DLD1 (cell line): ENCODE measurements at regions not wholly inside any gene's neighbourhood (a gene's known extent, or its start where the extent isn't known, plus 50 kb on each side); places are given as distances from the start of the nearest gene placed in this dataset.

ENCODE experiments used
- in situ Hi-C: cut with HindIII; loops from 2 replicates; pipeline ENCODE4 v1.10.0; 2017; ENCODE audit warnings: low sequenced_read_pairs

DNA sequence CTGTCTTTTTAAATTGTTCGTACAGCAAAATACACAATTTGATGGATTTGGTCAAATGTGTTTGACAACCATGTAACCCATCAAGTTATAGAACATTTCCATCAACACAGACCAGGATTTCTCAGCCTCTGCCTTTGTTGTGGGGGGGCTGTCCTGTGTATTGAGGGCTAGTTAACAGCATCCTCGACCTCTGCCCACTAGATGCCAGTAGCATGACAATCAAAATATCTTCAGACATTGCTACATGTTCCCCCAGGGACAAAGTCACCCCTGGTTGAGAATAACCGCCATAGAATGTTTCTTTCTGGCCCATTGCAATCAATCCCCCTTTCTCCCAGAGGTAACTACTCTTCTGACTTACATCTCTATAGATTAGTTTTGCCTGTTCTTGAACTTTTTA is 310.1 kb upstream of the RGMA start:
- in situ Hi-C loops: no loop called here

DNA sequence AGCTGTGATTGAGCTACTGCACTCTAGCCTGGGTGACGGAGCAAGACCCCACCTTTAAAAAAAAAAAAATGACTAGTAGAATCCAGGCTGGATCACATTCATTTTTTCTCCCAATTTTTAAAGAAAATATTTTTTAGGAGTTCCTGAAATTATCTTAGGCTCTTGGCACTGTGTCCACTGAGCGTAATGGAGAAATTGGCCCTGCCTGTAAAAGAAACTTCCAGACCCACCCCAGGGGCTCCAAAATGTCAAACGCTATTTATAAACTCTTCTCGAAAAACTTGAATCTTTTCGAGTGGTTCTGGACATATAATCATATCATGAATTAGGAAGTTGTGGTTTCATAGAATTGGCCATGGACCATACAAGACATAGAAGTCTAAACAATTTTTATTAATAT is 300.2 kb upstream of the RGMA start:
- in situ Hi-C loops: no loop called here

DNA sequence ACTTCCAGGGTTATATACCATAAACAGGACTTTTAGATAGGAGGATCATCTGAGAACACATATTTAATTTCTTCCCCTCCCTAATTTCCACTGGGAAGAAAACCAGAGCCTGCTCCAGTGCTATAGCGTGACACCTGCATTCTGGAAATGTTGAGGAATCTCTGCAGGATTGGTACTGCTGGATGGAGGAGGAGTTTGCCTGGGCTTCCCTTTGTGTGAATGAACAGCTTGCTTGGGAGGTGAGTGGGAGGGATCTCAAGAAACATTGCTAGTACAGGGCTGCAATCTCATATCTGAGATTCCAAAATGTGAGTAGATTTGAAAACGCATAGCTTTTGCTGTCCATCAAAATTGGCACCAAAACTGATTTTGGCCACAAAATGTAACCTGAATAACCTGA is 295.9 kb upstream of the RGMA start:
- in situ Hi-C loops: no loop called here

DNA sequence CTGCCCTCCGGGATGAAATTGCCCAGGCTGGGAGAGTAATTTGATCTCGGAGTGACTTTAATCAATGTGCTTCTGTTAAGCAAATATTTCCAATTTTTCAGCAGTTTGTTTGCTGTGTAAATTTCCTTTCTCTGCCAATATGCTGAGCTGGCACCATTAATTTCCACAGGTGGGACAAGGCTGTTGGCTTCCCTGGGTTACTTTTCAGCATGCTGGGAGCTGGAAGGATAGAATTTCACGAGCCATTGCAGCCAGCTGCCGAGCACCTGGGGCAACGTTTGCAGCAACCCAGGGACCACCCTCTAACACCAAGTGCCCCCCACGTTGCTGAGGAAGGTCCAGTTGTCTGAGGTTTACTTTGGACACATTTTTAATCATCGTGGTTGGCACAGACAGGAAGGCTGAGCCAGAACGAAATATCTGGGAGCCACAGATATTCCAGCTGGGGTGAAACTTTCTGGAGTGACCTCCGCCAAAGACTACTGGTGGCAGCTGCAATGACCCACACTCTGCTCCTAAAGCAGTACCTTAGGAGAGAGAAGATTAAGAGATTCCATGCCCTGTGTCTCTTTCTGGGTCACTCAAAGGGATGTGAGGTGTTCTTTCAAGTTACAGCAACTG is 293.3 kb upstream of the RGMA start:
- in situ Hi-C loops: no loop called here

DNA sequence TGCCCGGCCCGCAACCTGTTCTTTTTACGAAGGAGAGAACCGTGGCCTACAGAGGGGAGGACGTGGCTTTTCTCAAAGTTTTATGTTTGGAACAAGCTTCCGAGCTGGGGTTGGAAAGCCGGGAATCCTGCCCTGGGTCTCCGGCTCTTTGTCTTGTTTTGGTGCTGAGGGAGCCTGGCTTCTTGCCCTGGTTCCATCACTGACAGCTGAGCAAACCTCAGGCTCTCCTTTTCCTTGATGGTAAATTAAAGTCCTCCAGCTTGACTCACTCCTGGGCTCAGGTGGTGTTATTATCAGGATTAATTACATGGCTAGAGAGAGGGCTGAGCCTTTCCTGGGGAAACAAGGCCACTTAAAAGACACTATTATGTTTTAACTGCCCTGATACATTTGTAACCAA is 289.5 kb upstream of the RGMA start:
- in situ Hi-C loops: no loop called here

DNA sequence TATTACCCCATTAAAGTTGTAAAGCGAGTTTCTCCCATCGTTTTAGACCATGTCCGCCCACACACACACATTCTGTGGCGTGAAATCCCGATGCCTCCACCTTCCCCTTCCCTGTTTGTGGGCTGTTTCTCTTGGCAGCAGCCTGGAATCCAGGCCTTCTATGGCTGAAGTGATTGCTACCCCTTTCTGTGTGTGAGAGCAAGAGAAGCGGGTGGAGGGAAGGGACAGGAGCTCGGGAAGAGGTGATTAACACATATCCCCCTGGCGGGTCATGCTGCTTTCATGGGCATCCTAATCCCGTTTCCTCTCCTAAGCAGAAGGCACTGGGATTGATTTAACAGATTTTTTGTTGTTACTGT is 283.8 kb upstream of the RGMA start:
- in situ Hi-C loops: no loop called here

DNA sequence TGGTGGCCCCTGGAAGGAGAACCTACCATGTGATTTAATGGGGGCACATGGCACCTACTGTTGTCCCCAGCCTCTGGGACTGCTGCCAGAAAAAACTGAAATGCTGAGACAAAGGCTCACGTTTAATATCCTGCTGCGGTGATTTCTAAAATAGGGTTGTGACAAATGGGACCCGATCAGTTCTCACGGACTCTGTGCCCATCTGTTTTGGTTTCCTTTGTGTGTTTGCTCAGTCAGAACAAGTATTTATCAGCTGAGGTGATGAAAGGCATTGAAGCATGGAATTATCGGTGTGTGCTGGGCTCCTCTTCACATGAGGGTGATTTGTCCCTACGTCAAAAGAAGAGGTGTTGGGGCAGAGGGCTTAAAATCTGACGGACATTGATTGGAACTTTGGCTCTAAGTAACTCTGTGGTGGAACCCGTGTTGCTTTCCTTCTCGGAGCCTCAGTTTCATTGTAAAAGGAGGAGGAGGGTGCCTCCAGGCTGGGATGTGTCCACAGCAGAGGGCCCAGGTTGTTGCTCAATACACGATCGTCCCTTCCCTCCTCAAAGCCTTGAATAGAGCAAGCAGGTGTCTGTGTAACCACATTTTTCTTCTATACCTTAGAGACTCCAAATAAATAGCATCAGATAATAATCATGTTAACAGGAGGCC is 283.3 kb upstream of the RGMA start:
- in situ Hi-C loops: no loop called here

DNA sequence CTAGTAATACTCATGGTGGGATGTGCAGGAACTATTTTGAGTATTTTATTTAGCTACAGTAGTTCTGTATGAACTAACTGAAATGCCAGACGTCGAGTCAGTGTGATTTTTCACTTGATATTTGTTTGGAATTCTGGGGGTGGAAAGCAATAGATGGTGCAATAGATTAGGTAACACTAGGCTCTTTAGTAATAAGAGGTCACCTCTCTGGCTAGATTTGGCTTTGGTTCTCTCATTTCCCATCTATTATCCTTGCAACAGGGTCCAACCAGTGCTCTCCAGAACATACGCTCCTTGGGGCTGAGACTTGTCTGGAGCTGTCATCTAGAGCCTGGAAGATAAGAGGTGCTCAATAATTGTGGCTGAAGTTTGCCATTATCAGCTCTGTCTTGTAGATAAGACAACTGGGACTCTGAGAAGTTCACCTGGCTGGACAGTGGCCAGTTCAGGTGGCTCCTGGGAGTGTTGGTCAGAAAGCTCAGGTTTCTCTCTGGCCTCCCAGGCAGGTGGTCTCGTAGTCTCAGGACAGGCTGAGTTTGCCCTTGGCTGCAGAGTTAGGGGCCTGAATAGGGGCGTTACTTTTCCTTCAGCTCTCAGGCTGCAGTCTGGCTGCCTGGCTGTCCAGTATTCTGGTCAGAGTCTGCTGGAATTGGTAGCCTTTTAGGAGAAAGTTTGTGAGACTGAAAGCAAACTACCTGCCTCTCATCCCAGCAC is 277.5 kb upstream of the RGMA start:
- in situ Hi-C loops: no loop called here

DNA sequence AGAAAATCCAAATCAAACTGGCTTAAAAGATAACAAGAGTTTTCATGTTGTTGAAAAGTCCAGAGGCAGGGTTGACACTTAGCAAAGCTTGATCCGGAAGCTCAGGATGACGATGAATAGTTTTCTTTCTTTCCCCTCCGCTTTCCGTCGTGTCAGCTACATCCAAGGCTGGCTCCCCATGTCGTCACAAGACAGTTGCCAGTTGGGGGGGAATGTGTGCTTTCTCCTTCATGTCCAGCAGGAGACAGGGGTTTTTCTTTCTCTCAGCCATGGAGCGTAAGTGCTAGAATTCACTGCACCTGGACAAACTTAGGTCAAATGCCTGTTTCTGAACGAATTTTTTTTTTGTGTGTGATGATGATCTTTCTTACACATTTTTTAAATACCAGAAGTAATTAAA is 273.8 kb upstream of the RGMA start:
- in situ Hi-C loops: no loop called here

DNA sequence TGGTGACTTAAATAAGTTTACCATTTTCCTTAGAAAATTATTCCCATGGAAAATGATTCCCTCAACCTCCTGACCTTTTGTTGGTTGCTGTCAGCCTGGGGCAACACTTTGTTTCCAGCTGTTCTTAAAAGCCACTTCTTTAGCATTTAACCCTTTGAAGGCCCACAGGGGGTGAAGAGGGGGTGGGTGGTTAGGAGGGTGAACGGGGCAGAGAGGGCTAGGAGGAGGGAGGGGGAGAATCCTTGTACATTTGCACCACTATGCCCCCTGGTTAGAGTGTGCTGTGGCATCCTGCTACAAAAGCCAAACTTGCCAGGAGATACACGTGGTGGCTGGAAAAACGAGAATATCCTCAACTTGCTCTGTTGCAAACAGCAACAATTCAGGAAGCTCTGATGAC is 273.2 kb upstream of the RGMA start:
- in situ Hi-C loops: no loop called here

DNA sequence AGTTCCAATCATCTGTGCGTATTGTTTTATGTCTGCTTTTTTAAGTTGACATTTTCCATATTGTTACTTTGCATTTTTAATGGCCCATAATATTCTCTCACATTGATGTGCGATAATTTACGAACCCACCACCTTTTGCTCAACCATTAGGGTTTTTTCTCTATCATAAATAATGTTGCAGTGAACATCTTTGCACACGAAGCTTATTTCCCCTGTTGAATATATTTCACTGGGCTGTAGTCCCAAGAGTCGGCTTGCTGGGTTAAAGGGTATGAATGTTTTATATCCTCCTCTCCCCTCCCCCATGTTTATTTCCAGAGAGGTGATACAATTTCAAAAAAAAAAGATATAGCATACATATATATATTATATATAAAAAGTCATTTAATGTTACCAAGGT is 272.7 kb upstream of the RGMA start:
- in situ Hi-C loops: no loop called here

DNA sequence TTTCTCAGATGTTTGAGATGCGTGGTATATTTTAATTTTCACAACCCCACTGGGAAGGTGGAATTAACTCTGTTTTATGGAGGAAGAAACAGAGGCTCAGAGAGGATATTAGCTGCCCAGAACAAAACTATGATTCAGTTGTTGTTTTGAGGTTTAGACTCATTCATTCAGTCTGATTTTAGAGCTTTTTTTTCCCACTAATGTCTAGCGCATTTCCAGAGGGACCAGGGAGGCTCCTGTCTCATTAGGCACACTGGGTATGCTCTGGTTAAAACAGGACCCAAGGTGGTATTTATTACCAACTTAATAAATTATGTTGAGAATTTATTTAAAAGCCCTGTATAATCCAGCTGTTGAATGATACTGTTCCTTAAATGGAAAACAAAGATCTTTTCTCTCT is 272.0 kb upstream of the RGMA start:
- in situ Hi-C loops: no loop called here

DNA sequence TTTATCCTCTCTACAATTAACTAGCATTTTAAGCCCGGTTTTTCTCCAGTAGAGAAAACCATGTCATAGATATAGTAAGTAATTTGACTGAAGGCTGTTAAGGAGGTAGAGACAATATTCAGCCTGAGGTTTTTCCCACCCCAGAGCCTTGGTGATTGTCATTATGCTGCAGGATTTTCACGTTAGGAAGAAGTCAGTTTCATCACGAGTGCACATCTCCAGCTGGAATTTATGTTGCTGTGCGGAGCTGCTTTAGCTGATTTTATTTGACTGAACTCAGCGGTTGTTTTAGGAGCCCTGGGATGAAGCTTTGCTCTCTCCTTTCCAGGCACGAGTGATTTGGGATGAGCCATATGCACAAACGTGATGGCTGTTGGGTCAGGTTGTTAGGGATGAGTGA is 271.3 kb upstream of the RGMA start:
- in situ Hi-C loops: no loop called here

DNA sequence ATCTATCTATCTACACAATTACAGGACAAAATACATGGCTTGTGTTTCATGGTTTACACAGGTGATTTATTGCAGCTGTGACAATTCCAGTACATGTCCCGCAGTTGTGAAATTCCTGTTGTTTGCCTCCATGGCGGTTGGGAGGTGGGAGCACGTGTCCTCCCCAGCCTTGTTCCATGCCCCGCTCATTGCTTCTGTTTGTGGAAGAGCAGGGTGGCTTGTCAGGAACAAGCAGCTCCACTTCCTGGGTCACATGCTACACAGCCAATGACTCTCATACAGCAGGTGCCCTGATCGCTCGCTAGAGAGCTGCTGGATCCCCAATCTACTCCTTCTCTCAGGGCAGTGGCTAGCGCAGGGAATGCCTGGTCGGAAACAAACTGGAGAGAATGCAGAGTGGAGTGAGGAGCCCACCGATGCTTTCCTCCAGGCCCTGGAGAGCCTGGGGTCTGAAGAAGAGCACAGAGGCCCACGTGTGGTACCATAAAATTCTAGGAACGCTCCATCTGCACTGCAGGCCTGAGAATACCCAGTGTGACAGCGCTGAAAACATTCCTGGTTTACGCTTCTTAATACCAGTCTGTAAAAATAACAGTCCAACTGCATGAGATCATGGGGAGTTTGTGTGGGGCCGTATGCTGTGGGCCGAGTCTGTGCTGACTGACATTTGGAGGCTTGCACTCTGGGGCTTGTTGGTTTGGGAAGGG is 270.6 kb upstream of the RGMA start:
- in situ Hi-C loops: no loop called here

DNA sequence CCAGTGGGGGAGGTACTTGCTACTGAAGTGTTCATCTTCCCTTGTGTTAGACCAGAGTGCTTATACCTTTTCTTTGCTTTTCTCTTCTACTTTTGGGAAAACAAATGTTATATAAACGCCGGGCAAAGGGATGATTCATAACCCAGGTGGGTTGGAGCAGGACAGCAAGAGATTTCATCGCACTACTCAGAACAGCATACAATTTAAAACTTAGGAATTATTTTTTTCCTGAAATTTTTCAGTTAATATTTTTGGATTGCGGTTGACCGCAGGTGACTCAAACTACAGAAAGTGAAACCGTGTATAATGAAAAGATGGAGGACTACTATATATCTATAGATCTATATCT is 270.0 kb upstream of the RGMA start:
- in situ Hi-C loops: no loop called here

DNA sequence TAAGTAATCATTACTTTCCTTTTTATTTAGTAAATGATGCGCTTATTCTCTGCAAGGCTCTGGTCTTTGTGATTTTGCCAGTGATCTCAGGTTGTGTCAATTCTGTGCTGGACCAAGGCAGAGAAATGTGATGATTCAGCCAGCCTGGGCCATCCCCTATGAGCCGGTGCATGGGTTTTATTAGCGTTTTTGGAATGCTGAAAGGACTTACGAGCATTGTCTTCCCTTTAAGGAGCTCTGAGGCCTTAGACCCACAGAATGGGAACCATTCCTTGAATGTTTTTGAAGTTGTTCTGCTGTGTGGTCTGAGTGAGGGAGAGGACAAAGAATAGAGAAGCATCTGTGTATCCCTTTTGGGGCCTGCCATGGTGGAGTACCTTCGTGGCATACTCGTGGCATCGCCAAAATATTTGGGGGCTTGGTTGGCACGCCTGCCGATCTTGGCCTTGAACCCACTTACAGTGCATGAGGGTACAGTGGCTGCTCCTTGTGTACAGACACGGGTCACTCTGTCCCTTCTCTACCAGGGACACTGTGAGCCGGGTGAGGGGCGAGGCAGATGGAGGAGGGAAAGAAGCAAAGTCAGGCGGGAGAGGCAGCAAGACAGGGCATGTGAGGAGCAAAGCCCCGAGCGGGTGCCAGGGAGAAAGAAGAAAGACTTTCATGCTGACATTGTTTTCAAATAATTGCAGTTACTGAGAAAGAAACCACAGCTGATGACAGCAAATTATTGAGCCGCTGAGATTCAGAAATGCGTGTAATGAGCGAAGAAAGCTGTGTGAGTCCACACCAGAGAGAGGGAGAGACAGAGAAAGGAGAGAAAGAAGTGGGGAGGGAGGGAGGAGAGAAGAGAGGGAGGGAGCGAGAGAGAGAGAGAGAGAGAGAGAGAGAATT is 269.4 kb upstream of the RGMA start:
- in situ Hi-C loops: no loop called here

DNA sequence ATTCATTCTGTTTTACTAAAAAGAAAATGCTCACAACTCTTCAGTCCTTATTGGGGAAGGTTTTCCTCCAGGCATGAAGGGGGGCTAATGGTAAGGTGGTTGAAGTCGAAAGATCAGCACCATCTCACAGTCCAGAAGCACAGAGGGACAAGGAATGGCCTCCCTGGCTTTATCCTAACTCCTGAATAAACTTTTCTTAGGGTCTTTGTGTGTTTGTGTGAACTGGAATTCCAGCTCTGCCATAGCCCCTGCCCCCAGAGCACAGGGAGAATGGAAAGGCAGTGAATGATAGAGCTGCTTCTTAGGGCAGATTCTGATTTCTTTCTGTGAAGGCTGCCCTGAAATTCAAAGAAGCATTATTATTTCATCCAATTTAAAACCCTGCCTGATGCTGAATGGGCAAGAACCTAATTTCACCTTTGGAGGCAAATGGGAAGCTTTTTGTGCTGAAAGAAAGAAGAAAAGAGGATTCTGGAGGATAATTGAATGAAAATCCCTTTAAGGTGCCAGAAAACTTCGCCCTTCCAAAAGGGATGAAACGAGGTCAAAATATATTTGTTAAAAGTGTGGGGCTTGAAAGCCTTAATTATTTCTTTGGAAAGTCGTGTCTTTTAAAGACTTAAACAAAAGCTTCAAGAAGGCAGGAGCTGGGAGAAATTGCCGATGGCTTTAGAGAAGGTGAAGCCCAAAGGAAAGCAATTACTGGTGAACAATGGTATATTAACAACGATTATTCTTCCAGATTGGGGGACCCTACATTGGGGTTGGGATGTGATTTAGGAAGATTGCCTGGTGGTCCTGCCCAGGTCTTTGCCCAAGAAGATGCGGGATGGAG is 259.9 kb upstream of the RGMA start:
- in situ Hi-C loops: loop anchor here (10.0 kb wide), 1 partner anchor 194 kb away; no protein-coding TSS in a partner anchor

DNA sequence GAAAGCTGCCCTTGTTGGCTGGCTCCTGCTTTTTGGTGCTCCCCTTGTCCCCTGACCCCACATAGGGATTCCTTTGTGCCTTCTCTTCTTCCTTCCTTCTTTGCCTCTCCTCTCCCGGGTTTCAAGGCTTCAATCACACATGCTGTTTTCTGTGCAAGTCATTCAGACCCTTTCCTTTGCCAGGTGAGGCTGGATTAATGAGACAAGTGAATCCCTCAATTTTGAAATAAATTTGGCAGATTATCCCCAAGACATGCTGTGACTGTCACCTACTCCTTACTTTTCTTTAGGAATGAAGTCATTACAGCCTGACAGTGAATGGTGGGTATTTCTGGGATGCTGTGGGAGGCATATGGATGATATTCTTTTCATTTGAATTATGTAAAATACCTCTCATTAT is 259.0 kb upstream of the RGMA start:
- in situ Hi-C loops: loop anchor here (10.0 kb wide), 1 partner anchor 193 kb away; no protein-coding TSS in a partner anchor

DNA sequence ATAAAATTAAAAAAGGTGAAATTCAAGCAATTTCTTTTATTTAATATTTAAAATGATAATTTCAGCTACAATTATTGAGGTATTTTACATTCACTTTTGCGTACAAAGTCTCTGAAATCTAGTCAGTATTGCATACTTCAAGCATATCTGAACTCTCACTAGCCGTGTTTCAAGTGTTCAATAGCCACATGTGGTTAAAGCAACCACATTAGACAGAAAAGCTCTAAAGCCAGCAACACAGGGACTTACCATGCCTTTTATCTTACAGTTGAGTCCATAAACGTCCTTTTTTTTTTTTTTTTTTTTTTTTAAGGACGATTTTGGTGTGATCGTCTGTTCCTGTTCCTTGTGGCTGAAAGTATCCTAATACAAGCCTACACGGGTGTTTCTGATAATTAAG is 257.0 kb upstream of the RGMA start:
- in situ Hi-C loops: loop anchor here (10.0 kb wide), 1 partner anchor 191 kb away; no protein-coding TSS in a partner anchor

DNA sequence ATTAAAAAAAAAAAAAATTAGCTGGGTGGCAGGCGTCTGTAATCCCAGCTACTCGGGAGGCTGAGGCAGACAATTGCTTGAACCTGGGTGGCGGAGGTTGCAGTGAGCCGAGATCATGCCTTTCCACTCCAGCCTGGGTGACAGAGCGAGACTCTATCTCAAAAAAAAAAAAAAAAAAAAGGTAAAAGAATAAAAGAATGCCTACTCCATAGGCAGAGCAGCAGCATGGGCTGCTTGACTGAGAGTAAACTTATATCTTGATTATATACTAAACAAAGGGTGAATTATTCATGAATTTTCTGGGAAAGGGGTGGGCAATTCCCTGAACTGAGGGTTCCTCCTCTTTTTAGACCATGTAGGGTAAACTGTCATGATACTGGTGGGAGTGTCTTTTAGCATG is 254.4 kb upstream of the RGMA start:
- in situ Hi-C loops: loop anchor here (10.0 kb wide), 1 partner anchor 189 kb away; no protein-coding TSS in a partner anchor
